Keratinocyte (primary cell): ENCODE measurements at regions not wholly inside any gene's neighbourhood (a gene's known extent, or its start where the extent isn't known, plus 50 kb on each side); places are given as distances from the start of the nearest gene placed in this dataset.

Source experiments
- DNase-seq: peaks from one replicate; pipeline ENCODE4 v3.0.0-alpha.2; 2011; ENCODE audit warnings: low read depth, missing footprints, low spot score
- FAIRE-seq: peaks from 2 replicates; lab custom pipeline; 2011; peaks lifted over from hg19 to GRCh38; lab: Jason Lieb, UNC
- H2AFZ ChIP-seq: 2 replicates; pipeline ENCODE4 v1.6.0; 2012; ENCODE audit warnings: low read length, control low read depth, inconsistent platforms; ENCODE audit not compliant: control insufficient read depth
- H3K27ac ChIP-seq: 2 replicates; pipeline ENCODE4 v1.5.1; 2011; ENCODE audit warnings: low read length; ENCODE audit not compliant: control insufficient read depth, insufficient read depth
- H3K27me3 ChIP-seq: 3 replicates; pipeline ENCODE4 v1.6.0; 2011; ENCODE audit warnings: low read length; ENCODE audit not compliant: control insufficient read depth, insufficient read depth; ENCODE audit errors: extremely low read depth
- H3K36me3 ChIP-seq, 2 experiments: 2 replicates in 1 of 2; 3 replicates in 1 of 2; pipeline ENCODE4 v1.5.1; 2011; ENCODE audit warnings: low read length in 2 of 2, mild to moderate bottlenecking in 1 of 2; ENCODE audit not compliant: control insufficient read depth in 2 of 2, insufficient read depth in 2 of 2; ENCODE audit errors: extremely low read depth in 1 of 2
- H3K4me1 ChIP-seq: 3 replicates; pipeline ENCODE4 v1.5.1; 2011; ENCODE audit warnings: low read length; ENCODE audit not compliant: control insufficient read depth, insufficient read depth; ENCODE audit errors: extremely low read depth
- H3K4me2 ChIP-seq: 3 replicates; pipeline ENCODE4 v1.6.0; 2011; ENCODE audit warnings: low read depth, low read length; ENCODE audit not compliant: control insufficient read depth, insufficient read depth; ENCODE audit errors: extremely low read depth
- H3K4me3 ChIP-seq, 3 experiments: fragments of 200-600 bp in 1 of 3; sonication (generic) in 1 of 3; 2 replicates in 2 of 3; 3 replicates in 1 of 3; pipeline ENCODE4 v1.5.1; 2011 to 2016; ENCODE audit warnings: low read length in 3 of 3, mild to moderate bottlenecking in 3 of 3, control low read depth in 2 of 3, inconsistent platforms in 1 of 3, low read depth in 1 of 3, mixed read lengths in 1 of 3, mixed run types in 1 of 3, moderate library complexity in 1 of 3; ENCODE audit not compliant: control insufficient read depth in 2 of 3, insufficient read depth in 2 of 3; ENCODE audit errors: extremely low read depth in 1 of 3
- H3K79me2 ChIP-seq: 2 replicates; pipeline ENCODE4 v1.6.0; 2012; ENCODE audit warnings: low read length; ENCODE audit not compliant: control insufficient read depth, insufficient read depth
- H3K9ac ChIP-seq: 3 replicates; pipeline ENCODE4 v1.6.0; 2011; ENCODE audit warnings: low read length; ENCODE audit not compliant: control insufficient read depth, insufficient read depth; ENCODE audit errors: extremely low read depth
- H3K9me1 ChIP-seq: 3 replicates; pipeline ENCODE4 v1.6.0; 2011; ENCODE audit warnings: low read length; ENCODE audit not compliant: control insufficient read depth, insufficient read depth; ENCODE audit errors: extremely low read depth
- H3K9me3 ChIP-seq: 2 replicates; pipeline ENCODE4 v1.5.1; 2012; ENCODE audit warnings: low read depth, low read length; ENCODE audit not compliant: control insufficient read depth
- H4K20me1 ChIP-seq: 3 replicates; pipeline ENCODE4 v1.6.0; 2011; ENCODE audit warnings: low read length; ENCODE audit not compliant: control insufficient read depth, insufficient read depth; ENCODE audit errors: extremely low read depth
- EZH2 ChIP-seq: IDR thresholded peaks from one replicate; pipeline ENCODE4 v1.6.1; 2012; ENCODE audit warnings: inconsistent platforms, mild to moderate bottlenecking, low read length, moderate library complexity
- dilution Hi-C: fragments of 300-500 bp; cut with MboI; formaldehyde crosslinking; loops from one replicate; pipeline ENCODE4 v1.7.0; 2020; ENCODE audit warnings: low sequenced_read_pairs; ENCODE audit not compliant: extremely low pct_ligation_motif_present
- TF ChIP-seq, protein P1 (sequence below), 3 experiments: IDR thresholded peaks in 1 of 3; conservative IDR thresholded peaks in 1 of 3; optimal IDR thresholded peaks in 1 of 3; 2 replicates in 2 of 3; 3 replicates in 1 of 3; pipeline versions ENCODE3 to v1.5.1; 2011; ENCODE audit warnings: low read length in 3 of 3, mild to moderate bottlenecking in 3 of 3, moderate library complexity in 2 of 3, control low read depth in 1 of 3, inconsistent platforms in 1 of 3; ENCODE audit not compliant: insufficient read depth in 2 of 3; ENCODE audit errors: extremely low read depth in 1 of 3

GRCh38 chr12:17577405-17577804 lies 512.6 kb downstream of the RERGL start:
- Histone ChIP-seq H3K9me3 (no peaks in the 10 kb centered on the region), H4K20me1 (no peaks in the 10 kb centered on the region), H3K4me2 (no peak overlapping the region), H3K27me3 (no peaks in the 10 kb centered on the region), H3K79me2 (no peaks in the 10 kb centered on the region), H2AFZ (no peak overlapping the region), H3K27ac (no peak overlapping the region), H3K4me3 (no peak overlapping the region), H3K4me1 (no peaks in the 10 kb centered on the region), H3K9me1 (no peaks in the 10 kb centered on the region), H3K36me3 (no peaks in the 10 kb centered on the region), H3K9ac (no peak overlapping the region)
- dilution Hi-C loops: no loop called here
- FAIRE-seq: no peak
- DNase-seq: no peak
- TF ChIP-seq EZH2: no peak
- TF ChIP-seq, protein P1, sequence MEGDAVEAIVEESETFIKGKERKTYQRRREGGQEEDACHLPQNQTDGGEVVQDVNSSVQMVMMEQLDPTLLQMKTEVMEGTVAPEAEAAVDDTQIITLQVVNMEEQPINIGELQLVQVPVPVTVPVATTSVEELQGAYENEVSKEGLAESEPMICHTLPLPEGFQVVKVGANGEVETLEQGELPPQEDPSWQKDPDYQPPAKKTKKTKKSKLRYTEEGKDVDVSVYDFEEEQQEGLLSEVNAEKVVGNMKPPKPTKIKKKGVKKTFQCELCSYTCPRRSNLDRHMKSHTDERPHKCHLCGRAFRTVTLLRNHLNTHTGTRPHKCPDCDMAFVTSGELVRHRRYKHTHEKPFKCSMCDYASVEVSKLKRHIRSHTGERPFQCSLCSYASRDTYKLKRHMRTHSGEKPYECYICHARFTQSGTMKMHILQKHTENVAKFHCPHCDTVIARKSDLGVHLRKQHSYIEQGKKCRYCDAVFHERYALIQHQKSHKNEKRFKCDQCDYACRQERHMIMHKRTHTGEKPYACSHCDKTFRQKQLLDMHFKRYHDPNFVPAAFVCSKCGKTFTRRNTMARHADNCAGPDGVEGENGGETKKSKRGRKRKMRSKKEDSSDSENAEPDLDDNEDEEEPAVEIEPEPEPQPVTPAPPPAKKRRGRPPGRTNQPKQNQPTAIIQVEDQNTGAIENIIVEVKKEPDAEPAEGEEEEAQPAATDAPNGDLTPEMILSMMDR (optimal IDR thresholded peaks at IDR 0.05 in 1 of 3, IDR thresholded peaks at IDR 0.05 in 1 of 3, conservative IDR thresholded peaks at IDR 0.05 in 1 of 3; ENCODE audit: extremely low read depth in 1 of 3, insufficient read depth in 2 of 3, low read length in 3 of 3): no peak

GRCh38 chr12:17572250-17572649 lies 517.7 kb downstream of the RERGL start:
- Histone ChIP-seq H3K36me3 (no peaks in the 10 kb centered on the region), H3K4me2 (no peak overlapping the region), H3K4me1 (no peaks in the 10 kb centered on the region), H3K79me2 (no peaks in the 10 kb centered on the region), H2AFZ (no peak overlapping the region), H4K20me1 (no peaks in the 10 kb centered on the region), H3K27me3 (no peaks in the 10 kb centered on the region), H3K27ac (no peak overlapping the region), H3K9me1 (no peaks in the 10 kb centered on the region), H3K9me3 (no peaks in the 10 kb centered on the region), H3K4me3 (no peak overlapping the region), H3K9ac (no peak overlapping the region)
- DNase-seq (no peak), FAIRE-seq (no peak)
- dilution Hi-C loops: no loop called here
- TF ChIP-seq EZH2: no peak
- TF ChIP-seq, protein P1 (optimal IDR thresholded peaks at IDR 0.05 in 1 of 3, IDR thresholded peaks at IDR 0.05 in 1 of 3, conservative IDR thresholded peaks at IDR 0.05 in 1 of 3; ENCODE audit: extremely low read depth in 1 of 3, insufficient read depth in 2 of 3, low read length in 3 of 3): no peak
